ENCODE measurements at regions not wholly inside any gene's neighbourhood (a gene's known extent, or its start where the extent isn't known, plus 50 kb on each side); places are given as distances from the start of the nearest gene placed in this dataset.
A peak's percentile ranks its signal among the peaks of the same experiment; 100 is the strongest.

DNA sequence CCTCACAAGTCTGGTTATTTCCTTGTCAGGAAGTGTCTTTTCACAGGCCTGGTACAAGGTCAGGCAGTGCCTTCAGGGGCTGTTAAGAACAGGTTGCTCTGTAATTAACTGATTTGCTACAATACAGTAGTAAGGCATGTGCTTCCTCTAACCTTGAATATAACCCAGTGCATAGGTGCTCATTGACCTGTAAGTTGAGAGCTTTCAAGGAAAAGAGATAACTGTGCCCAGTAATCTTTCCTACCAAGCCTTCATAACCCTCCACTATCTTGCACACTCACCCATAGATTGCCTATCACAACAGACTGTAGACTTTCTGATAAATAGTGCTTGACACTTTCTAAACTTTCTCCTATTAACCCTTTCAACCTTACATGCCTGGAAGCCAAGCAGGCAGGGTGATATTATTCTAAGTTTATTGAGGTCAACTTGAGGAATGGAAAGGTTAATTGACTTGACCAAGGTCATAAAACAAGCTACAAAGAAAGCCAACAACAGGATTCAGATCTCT, 148.1 kb downstream of the PPARGC1A start:
- no peak for DNase-seq (ENCODE audit: low read depth)

DNA sequence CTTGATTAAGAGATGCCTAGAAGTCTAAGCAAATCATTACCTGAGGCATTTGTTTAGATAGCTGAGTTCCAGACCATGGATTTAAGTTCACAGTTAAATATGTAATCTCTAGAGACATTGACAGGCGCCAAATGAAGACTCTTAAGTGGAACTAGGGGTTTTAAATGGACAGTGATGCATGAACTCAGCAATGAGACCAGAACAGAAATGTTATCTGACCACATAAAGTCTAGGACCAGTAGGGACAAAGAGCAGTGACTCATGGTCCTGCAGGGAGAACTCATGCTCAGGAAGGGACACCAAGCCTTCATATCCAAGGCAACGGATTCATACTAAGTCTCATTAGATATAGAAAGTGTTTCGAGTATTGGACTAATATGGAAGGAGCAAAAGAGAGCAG, 152.3 kb downstream of the PPARGC1A start:
- no peak for DNase-seq (ENCODE audit: low read depth)

DNA sequence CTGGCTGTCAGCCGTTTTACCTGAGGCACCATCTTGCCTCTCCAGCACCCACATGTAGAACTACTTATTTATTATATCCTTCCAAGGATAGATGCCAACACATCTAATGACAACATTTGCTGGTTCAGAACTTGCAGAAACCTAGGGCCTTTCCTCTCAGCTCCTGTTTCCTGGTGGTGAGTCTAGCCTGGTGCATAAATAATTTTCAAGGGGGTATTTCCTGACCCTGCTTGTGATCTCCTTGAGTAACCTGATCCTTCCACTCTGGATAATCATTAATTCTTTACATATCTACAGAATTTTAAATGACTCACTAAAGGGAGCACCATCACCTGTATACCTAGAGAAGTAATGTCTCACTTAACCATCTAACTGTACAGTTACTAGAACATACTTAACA, 153.4 kb downstream of the PPARGC1A start:
- no peak for DNase-seq (ENCODE audit: low read depth)

DNA sequence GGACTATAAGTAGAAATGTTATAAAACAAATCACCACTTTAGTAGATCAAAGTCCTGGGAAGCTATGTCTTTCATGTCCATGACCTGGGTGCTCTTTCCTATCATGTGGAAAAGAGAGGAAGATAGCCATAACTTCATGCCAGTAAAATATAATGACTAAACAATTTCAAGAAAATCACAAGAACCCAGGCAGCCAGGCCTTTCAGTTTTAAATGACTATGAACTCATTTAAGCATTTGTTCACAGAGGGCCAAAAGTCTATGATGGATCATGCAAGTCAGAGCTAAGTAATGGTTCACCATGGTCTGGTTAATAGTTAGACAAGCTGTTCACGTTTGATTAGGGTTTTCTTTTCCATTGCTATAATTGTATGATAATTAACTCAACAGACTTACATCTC, 155.8 kb downstream of the PPARGC1A start:
- DNase-seq (ENCODE audit: low read depth), result no peak

DNA sequence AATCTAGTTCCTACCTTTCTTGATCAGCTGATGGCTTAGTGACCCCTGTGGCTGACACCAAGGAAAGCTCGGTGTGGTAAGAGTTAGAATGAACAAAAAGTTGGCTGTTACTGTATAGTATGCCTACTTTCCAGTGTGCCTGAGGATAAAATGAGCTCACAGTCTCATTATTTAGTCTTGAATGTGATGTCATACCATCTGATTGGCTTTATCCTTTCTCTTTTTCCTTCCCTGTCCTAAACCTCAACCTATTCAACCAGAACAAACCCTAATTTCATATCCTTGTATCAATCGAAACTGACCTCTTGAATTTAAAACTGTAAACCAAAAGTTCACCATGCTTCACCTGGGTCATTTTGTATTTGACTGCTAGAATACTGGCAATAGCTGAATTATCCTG, 156.4 kb downstream of the PPARGC1A start:
- DNase-seq (ENCODE audit: low read depth), result no peak

DNA sequence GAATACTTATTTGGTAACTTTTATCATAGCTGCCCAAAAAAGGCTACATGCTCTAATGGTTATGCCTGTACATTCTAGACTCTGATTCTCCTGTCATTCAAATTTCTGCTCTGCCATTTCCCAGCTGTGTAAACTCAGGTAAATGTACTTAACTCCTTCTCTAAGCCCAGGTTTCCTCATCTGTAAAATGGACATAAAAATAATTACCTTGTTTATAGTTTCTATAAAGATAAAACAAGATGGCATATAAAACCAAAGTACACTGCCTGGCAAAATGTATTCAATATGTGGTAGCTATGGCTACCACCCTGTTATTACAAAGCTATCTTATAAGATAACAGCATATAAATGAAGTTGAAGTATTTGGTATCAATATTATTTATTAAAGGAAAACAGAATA, 158.8 kb downstream of the PPARGC1A start:
- no peak for DNase-seq (ENCODE audit: low read depth)

DNA sequence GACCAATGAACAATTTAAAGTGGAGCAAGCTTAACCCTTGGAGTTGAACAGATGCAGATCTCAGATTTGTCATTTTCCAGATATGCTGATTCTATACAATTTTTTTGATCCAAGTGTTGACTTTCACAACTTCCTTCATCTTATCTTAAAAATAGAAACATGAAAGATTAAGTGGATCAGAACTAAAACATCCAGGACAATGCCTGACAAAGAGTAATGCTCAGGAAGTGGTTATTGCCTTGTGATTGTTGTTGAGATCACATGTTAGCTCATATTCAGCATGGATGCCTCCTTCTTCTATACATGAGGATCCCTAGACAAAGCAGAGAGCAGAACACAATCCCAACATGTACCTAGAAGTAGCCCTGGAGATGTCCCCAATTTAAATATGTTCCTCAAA, 160.9 kb downstream of the PPARGC1A start:
- no peak for DNase-seq (ENCODE audit: low read depth)

DNA sequence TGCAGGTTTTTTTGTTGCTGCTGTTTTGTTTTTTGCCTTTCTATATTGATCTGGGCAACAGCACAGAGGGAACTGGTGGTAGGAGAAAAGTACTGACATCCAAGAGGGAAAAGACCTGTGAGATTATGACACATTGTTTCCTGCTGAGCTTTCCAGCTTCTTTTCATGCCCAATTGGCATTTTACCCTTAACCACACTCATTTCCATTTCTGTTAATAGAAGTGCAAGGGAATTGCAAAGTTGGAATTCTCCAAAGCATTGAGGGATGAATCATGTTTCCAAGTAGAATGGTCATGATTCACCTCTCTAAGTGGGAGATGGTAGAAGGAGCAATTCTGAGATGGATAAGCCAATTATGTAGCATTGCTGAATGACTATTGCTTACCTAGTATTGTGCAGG, 161.5 kb downstream of the PPARGC1A start:
- DNase-seq (ENCODE audit: low read depth), result peak; percentile 37

DNA sequence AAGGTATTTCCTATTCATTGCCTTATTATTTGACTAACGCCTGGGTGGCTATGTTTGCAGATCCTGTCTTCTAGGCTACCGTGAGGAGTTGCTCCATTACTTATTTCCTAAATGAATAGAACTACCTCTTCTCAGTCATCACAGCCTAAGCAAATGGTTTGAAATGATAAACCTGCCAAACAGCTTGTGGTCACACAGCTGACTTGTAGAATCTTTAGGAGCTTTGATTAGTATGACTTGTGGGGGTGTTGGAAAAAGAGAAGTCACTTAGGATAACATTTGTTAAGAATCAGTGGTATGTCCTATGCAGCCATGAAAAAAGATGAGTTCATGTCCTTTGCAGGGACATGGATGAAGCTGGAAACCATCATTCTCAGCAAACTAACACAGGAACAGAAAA, 169.3 kb downstream of the PPARGC1A start:
- no peak for DNase-seq (ENCODE audit: low read depth)

DNA sequence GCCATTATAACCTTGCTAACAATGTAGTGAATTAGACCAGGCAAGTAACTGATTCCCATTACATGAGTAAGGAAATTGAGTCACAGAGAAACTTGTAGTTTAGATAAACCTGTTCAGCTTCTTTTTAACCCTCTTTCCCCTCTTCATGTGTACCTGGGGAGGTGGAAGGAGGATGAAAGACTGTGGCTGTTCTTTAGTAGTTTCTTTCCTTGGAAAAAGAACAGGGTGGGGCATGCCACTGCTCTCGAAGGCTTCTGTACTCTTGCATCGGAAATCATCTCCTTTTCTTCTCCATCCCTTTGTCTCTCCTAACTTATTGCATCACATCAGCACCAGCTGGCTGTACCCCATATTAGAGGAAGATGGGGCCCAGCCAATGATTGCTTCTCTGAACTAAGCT, 171.4 kb downstream of the PPARGC1A start:
- no peak for DNase-seq (ENCODE audit: low read depth)

DNA sequence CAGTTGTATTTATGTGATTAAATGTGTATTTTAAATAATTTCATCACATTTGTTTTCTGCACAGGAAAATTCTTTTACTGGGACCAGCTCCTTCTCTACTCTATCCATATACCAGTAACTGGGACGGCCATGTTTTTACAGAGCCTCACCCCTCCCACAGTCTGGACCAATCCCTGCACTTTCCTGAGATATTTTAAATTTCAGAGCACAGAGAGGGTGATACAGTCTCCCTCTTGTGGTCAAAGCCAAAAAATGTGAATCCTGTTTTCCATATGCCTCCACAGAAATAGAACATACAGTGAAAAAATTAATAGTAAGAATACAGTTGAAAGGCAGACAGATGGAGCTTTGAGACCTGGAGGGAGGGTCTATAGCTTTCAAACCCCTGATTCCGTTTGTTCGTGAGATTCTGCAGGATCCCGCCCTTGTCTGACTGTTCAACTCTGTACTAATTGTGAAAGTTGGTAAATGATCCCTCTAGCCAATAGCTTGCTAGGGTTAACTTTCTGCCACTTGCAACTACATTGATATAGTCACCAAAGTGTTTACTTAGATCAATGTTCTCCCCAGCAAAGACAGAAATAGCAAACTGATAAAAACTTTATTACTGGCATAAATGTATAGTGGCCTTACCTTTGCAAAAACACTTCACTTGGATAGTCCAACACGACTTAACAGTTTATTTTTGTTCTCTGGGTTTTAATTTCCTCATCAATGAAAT, 172.2 kb downstream of the PPARGC1A start:
- DNase-seq (ENCODE audit: low read depth), result peak; percentile 1

DNA sequence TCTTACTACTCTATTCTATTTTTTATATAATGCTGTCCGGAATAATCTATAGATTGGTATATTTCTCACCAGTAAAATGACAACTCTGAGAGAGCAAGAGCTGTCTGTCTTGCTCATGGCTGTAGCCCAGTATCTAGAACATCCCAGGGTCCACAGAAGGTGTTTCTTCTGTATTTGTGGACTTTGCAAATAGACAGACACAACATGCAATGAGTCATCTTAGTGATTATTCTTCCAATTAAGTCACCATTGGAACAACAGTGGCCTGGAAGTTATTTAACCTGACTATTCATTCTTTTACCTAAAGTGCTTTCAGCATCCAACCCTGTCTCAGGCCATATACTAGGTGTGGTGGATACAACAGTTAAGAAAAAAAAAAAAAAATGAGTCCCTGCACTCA, 179.5 kb downstream of the PPARGC1A start:
- no peak for DNase-seq (ENCODE audit: low read depth)

DNA sequence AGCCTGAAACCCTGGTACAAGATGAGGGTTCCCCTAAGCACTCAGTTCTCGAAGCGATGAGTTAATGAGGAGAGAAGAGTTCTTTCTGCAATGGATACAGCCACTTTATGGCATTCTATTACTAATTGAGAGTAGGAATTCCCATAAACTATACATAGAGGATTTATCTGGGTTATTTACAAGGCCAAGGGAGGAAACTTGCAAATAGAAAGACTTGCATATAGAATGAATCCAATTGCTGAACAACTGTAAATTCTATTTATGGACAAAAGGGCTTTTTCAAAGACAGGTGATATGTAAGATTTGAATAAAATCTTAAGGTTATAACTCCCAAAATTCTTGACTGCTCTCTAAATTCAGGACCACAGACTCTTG, 182.2 kb downstream of the PPARGC1A start:
- no peak for DNase-seq (ENCODE audit: low read depth)

DNA sequence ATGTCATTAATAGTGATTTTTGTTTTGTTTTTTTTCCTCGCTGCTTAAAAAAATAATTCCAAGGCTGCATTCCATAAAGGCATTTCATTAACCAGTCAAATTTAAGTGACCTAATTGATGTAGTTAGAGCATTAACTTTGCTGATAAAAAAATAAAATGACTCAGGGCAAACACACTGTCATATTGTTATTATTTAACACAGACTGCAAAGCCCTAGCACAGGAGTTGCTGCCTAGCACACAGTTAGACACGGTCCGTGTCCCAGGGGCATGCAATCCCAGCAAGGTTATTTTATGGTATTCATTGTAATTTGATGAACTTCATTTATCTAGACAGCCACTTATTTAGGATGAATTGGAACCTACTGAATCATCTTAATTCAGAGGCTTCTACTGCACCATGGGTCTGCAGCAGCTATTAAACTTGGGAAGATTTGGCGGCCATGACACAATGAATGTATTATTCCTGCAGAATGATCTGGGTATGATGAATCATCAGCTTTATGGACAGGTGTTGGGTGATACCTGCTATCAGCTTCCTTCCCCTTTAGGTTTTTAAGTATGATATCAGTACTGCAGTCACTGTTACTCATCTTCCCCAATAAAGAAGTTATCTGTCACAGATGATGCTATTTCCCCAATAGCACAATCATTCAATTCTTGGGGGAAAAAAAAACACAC, 182.7 kb downstream of the PPARGC1A start:
- DNase-seq (ENCODE audit: low read depth), result no peak

DNA sequence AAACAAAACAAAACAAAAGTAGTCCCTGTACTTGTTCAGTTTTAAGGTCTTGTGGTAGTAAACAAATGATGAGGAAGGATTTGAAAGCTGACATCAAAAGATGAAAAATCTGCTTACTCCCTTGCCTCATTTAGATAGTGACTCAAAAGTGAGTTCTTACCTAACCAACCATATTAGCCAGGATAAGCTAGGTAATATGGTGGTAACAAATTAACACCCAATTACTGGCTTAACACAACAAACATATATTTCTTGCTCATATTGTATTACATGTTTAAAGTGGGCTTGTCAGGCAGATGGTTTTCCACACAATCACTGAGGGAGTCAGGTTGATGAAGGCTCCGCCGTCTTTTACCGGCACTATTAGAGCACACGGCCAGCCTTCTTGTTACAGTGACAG, 189.7 kb downstream of the PPARGC1A start:
- no peak for DNase-seq (ENCODE audit: low read depth)

DNA sequence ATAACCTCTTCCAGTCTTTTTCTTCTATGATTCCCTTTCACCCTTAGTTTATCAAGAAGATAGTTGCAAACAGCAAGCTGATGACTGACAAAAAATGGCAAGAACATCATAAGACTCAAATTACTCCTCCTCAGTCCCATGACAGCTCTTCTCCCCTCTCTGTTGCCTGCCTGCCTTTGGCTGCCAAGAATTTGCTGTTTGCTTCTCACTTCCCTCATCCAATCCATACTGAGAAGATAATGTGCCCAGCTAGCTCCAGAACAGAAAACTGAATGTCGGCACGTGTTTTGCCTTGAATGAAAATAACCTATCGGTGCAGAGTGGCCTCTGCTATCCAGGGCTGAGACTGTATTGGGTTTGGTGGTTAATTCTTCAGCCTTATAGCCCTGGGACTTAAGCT, 192.1 kb downstream of the PPARGC1A start:
- DNase-seq (ENCODE audit: low read depth), result no peak

DNA sequence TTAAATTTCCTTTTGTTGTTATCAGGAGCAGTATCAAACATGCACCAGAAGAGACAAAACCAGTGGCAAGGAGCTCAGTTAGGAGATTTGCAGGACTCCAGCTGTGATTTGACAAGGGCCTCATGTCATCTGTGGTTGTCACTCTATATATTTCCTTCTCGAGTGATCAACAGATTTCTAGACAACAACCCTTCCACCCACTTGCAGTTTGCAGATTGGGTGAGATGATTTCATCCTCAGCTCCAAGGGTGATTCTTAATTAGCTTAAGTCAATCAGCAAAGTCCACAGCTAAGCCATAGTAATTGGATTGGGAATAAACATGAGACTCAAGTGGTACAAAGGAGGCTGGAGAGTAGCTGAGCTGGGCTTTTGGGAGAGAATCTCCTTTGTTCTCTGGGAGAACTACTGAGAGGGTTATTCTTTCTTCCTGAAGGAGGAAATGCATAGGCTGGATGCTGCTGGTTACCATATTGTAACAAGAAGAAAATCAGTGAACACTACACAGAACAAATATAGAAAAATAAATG, 192.8 kb downstream of the PPARGC1A start:
- DNase-seq (ENCODE audit: low read depth), result no peak

DNA sequence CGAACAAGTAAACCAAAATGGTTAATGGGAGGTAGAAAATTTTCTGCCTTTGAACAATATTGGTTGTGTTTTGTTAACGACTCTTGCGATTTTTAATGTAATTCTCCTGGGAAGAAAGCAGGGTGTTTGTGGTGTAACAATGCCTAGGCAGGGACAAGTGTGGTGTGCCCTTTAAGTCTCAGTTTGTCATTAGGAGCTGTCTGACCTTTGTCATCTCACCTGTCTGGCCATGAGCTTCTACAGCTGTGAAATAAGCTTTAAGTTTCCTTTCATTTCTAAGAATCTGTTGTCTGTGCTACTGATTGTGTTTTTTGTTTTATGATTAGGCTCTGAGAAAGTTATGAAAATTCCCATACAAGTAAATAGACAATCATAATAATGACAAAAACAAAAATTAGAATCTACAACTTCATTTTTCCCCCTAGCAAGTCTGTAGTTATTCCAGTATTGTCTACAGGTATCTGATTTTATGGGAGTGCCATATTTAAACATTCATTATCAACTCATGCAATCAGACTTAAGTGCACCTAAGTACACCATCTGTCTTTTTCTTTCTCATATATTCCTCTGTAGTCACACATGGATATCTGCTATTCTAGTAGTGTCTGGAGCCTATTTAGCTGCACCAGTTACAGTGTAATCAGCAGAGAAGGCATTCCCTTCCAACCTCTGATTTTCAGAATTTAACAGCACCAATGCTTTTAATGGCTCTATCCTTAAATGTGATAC, 203.5 kb downstream of the PPARGC1A start:
- DNase-seq (ENCODE audit: low read depth), result no peak

DNA sequence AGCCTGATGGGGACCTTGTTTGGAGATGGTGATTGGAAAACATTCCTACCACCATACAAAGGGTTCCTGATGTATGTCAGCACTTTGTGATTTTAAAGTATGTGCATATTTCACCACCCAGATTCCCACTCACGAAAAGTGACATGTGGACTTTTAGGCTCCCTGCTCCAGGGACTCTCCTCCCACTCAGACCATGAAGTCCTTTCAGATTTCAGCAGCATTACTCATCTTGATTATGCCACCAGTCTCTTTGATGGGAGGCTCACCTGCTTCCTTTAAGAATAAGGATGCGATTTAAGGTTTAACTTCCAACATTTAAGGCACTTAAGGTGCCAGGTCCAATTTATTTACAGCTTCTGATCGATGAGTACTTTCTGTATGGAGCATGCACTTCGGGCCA, 204.4 kb downstream of the PPARGC1A start:
- no peak for DNase-seq (ENCODE audit: low read depth)

DNA sequence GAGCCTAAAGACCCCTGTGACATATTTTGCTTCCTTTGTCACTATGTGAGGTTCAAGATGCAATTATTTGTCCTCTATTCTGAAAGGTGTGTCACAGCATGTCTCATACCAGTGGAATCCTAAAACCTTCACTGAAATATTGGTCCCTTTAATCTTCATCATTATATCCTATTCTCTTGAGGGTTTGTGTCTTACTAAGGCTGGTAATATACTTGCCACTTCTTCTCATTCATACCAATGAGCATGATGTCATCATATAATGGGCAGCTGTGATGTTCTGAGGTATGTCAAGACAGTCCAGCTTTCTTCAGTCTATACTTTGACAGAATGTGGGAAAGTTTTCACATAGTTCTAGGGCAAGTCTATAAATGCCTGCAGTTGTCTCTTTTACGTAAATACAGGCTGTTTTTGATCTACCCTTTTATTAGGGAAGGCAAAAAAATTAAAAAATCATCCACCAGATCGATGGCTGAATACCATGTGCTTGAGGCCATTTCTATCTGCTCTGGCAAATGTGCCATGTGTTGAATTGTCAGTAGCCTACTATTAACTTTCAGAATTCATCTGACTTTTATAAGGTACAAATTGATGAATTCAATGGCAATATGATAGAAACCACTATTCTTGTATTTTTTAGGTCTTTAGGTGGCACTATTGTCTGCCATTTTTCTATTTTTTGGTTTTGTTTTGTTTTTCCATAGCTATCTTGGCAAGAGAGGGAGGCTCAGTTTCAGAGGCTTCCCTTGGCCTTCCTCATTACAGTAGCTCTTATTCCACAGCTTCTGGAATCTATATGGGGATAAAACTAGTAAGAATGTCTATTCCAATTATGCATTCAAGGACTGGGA, 209.0 kb downstream of the PPARGC1A start:
- DNase-seq (ENCODE audit: low read depth), result peak; percentile 2

DNA sequence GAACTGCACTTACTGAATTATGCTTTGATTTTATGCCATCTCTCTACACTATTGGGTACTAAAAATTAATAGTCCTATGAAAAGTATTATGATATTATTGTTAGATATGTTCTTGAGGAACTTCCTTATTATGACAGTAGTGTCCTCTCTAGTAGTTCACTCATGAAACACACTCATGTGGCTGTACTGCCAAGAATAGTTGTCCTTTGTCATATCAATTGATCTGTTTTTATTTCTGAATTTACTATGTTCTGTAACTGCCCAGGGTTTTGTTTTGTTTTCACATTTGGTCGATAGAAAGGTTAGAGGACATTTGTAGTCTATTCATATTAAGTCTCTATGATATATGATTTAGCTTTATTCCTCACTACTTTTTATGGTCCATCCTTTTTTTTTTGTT, 215.2 kb downstream of the PPARGC1A start:
- no peak for DNase-seq (ENCODE audit: low read depth)

DNA sequence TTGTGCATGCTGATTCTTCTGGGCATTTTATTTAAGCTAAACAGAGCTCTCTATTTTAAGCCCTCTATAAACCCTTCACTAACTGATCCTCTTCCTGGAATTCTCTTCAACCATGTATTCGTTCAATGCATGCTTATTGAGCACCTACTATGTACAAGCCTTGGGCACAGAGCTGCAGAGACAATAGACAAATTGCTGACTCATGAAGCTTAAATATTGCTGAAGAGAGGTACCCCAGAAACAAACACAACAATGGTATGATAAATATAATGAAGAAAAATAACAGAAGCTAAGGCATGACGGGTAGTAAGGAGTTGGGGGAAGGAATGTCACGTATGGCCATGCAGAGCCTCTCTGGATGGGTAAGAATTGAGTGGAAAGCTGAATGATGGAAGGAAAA, 222.2 kb downstream of the PPARGC1A start:
- DNase-seq (ENCODE audit: low read depth), result no peak
